DND-41 (cell line): ENCODE measurements at regions not wholly inside any gene's neighbourhood (a gene's known extent, or its start where the extent isn't known, plus 50 kb on each side); places are given as distances from the start of the nearest gene placed in this dataset.

Experiments used
- ATAC-seq: fragments of 200-7000 bp; cut with Tn5 transposase; 3 replicates; pipeline ENCODE4 v1.9.1; 2021; ENCODE audit warnings: low read depth; ENCODE audit not compliant: insufficient read depth
- DNase-seq: peaks from one replicate; pipeline ENCODE4 v3.0.0-alpha.2; 2020
- H2AFZ ChIP-seq: 2 replicates; pipeline ENCODE4 v1.6.0; 2012; ENCODE audit warnings: low read depth, low read length
- H3K27ac ChIP-seq: 2 replicates; pipeline ENCODE4 v1.5.1; 2012; ENCODE audit warnings: low read length, inconsistent platforms
- H3K27me3 ChIP-seq: fragments of 200-600 bp; sonication (generic); 2 replicates; pipeline ENCODE4 v1.6.0; 2012; ENCODE audit warnings: low read length, mild to moderate bottlenecking, inconsistent platforms; ENCODE audit not compliant: insufficient read depth, poor library complexity
- H3K36me3 ChIP-seq: 2 replicates; pipeline ENCODE4 v1.5.1; 2012; ENCODE audit warnings: low read length, inconsistent platforms; ENCODE audit not compliant: insufficient read depth
- H3K4me1 ChIP-seq: 2 replicates; pipeline ENCODE4 v1.5.1; 2012; ENCODE audit warnings: mild to moderate bottlenecking, low read length; ENCODE audit not compliant: insufficient read depth
- H3K4me2 ChIP-seq: 2 replicates; pipeline ENCODE4 v1.6.0; 2012; ENCODE audit warnings: mild to moderate bottlenecking, moderate library complexity, low read length, inconsistent platforms; ENCODE audit not compliant: insufficient read depth
- H3K4me3 ChIP-seq, 2 experiments: fragments of 200-600 bp in 1 of 2; shearing (Covaris generic) in 1 of 2; 2 replicates each; pipeline ENCODE4 v1.5.1; 2012 to 2016; ENCODE audit warnings: inconsistent platforms in 2 of 2, low read length in 2 of 2, mild to moderate bottlenecking in 2 of 2, low read depth in 1 of 2, moderate library complexity in 1 of 2
- H3K79me2 ChIP-seq: 2 replicates; pipeline ENCODE4 v1.6.0; 2012; ENCODE audit warnings: low read length, inconsistent platforms; ENCODE audit not compliant: insufficient read depth
- H3K9ac ChIP-seq: 2 replicates; pipeline ENCODE4 v1.6.0; 2012; ENCODE audit warnings: low read depth, mild to moderate bottlenecking, inconsistent platforms, low read length, moderate library complexity
- H3K9me3 ChIP-seq: 2 replicates; pipeline ENCODE4 v1.5.1; 2012; ENCODE audit warnings: low read length, moderate library complexity, mild to moderate bottlenecking, inconsistent platforms; ENCODE audit not compliant: insufficient read depth, severe bottlenecking
- H4K20me1 ChIP-seq: 2 replicates; pipeline ENCODE4 v1.6.0; 2012; ENCODE audit warnings: low read length; ENCODE audit not compliant: insufficient read depth
- CTCF ChIP-seq: IDR thresholded peaks from 2 replicates; pipeline ENCODE4 v1.5.1; 2012; ENCODE audit warnings: borderline replicate concordance, low read length, moderate library complexity, mild to moderate bottlenecking; ENCODE audit not compliant: poor library complexity, severe bottlenecking; ENCODE audit errors: extremely low read depth
- EZH2 ChIP-seq: IDR thresholded peaks from 3 replicates; pipeline ENCODE4 v1.6.1; 2012; ENCODE audit warnings: borderline replicate concordance, low read depth, mild to moderate bottlenecking, moderate library complexity, low read length, inconsistent platforms; ENCODE audit not compliant: severe bottlenecking

GRCh38 chr2:198238429-198238828 is 434.0 kb downstream of the PLCL1 start:
- H3K9ac ChIP-seq, result no peak overlapping the region
- DNase-seq (no peak), ATAC-seq (no peak)
- no peak overlapping the region for H3K27ac ChIP-seq
- H3K4me3 ChIP-seq, result no peak overlapping the region
- H3K79me2 ChIP-seq, result no peaks in the 10 kb centered on the region
- no peaks in the 10 kb centered on the region for H4K20me1 ChIP-seq
- no peaks in the 10 kb centered on the region for H3K4me1 ChIP-seq
- no peaks in the 10 kb centered on the region for H3K9me3 ChIP-seq
- TF ChIP-seq CTCF, result no peak
- no peak for TF ChIP-seq EZH2
- H3K36me3 ChIP-seq, result no peaks in the 10 kb centered on the region
- H3K4me2 ChIP-seq, result no peak overlapping the region
- peaks cover 23% of the 10 kb centered on the region for H3K27me3 ChIP-seq
- no peak overlapping the region for H2AFZ ChIP-seq

GRCh38 chr2:198236338-198236737 is 431.9 kb downstream of the PLCL1 start:
- no peaks in the 10 kb centered on the region for H3K79me2 ChIP-seq
- H3K4me1 ChIP-seq, result no peaks in the 10 kb centered on the region
- no peak overlapping the region for H3K9ac ChIP-seq
- no peaks in the 10 kb centered on the region for H3K36me3 ChIP-seq
- no peaks in the 10 kb centered on the region for H4K20me1 ChIP-seq
- H3K27ac ChIP-seq, result no peak overlapping the region
- H3K4me2 ChIP-seq, result no peak overlapping the region
- H3K27me3 ChIP-seq, result peaks cover 29% of the 10 kb centered on the region
- no peak for ATAC-seq
- TF ChIP-seq EZH2 (no peak), CTCF (no peak)
- H3K9me3 ChIP-seq, result no peaks in the 10 kb centered on the region
- DNase-seq, result no peak
- H3K4me3 ChIP-seq, result no peak overlapping the region
- no peak overlapping the region for H2AFZ ChIP-seq

GRCh38 chr2:198232281-198232680 is 427.9 kb downstream of the PLCL1 start:
- TF ChIP-seq EZH2, result no peak
- TF ChIP-seq CTCF, result no peak
- Histone ChIP-seq H4K20me1 (no peaks in the 10 kb centered on the region), H3K27me3 (peaks cover 27% of the 10 kb centered on the region), H3K36me3 (no peaks in the 10 kb centered on the region), H2AFZ (no peak overlapping the region), H3K79me2 (no peaks in the 10 kb centered on the region), H3K4me3 (no peak overlapping the region), H3K4me2 (no peak overlapping the region), H3K4me1 (no peaks in the 10 kb centered on the region), H3K9me3 (no peaks in the 10 kb centered on the region), H3K27ac (no peak overlapping the region), H3K9ac (no peak overlapping the region)
- no peak for DNase-seq
- ATAC-seq, result no peak

- Histone ChIP-seq H3K4me3 (no peak overlapping the region), H3K4me1 (no peaks in the 10 kb centered on the region), H3K36me3 (no peaks in the 10 kb centered on the region), H3K4me2 (no peak overlapping the region), H2AFZ (no peak overlapping the region), H4K20me1 (no peaks in the 10 kb centered on the region), H3K27me3 (peaks cover 31% of the 10 kb centered on the region), H3K9ac (no peak overlapping the region), H3K9me3 (no peaks in the 10 kb centered on the region), H3K79me2 (no peaks in the 10 kb centered on the region), H3K27ac (no peak overlapping the region)
- no peak for TF ChIP-seq CTCF
- DNase-seq (no peak), ATAC-seq (no peak)
These were observed 427.2 kb downstream of the PLCL1 start for GRCh38 chr2:198231562-198231961.
